Mesenchymal stem cell (in vitro differentiated cells and primary cell): ENCODE measurements at regions not wholly inside any gene's neighbourhood (a gene's known extent, or its start where the extent isn't known, plus 50 kb on each side); places are given as distances from the start of the nearest gene placed in this dataset.

ENCODE experiments used
- DNase-seq: peaks from one replicate; pipeline ENCODE4 v3.0.0-alpha.2; 2013
- H2AFZ ChIP-seq: one replicate; pipeline ENCODE4 v1.6.1; 2013; ENCODE audit warnings: low read depth, mild to moderate bottlenecking, control low read depth, inconsistent platforms, low read length, moderate library complexity
- H2AK5ac ChIP-seq: 2 replicates; pipeline ENCODE4 v1.6.1; 2013; ENCODE audit warnings: low read length, moderate library complexity, mild to moderate bottlenecking, inconsistent platforms; ENCODE audit not compliant: severe bottlenecking
- H2BK120ac ChIP-seq: one replicate; pipeline ENCODE4 v1.6.1; 2013; ENCODE audit warnings: low read depth, mild to moderate bottlenecking, inconsistent platforms, low read length, moderate library complexity
- H2BK12ac ChIP-seq, 2 experiments: one replicate each; pipeline ENCODE4 v1.6.1; 2013; ENCODE audit warnings: inconsistent platforms in 2 of 2, low read length in 2 of 2, mild to moderate bottlenecking in 2 of 2, moderate library complexity in 2 of 2, control low read depth in 1 of 2
- H2BK15ac ChIP-seq: one replicate; pipeline ENCODE4 v1.6.1; 2013; ENCODE audit warnings: mild to moderate bottlenecking, low read depth, inconsistent platforms; ENCODE audit not compliant: poor library complexity, severe bottlenecking
- H2BK5ac ChIP-seq: 2 replicates; pipeline ENCODE4 v1.6.1; 2013; ENCODE audit warnings: low read depth, mild to moderate bottlenecking, low read length, control low read depth, inconsistent platforms; ENCODE audit not compliant: poor library complexity, severe bottlenecking
- H3K14ac ChIP-seq, 2 experiments: one replicate each; pipeline ENCODE4 v1.6.1; 2013; ENCODE audit warnings: inconsistent platforms in 2 of 2, low read length in 2 of 2, control low read depth in 1 of 2, mild to moderate bottlenecking in 1 of 2, moderate library complexity in 1 of 2
- H3K18ac ChIP-seq, 2 experiments: one replicate each; pipeline ENCODE4 v1.6.1; 2013; ENCODE audit warnings: inconsistent platforms in 2 of 2, low read length in 2 of 2, control low read depth in 1 of 2, low read depth in 1 of 2, mild to moderate bottlenecking in 1 of 2
- H3K23ac ChIP-seq, 2 experiments: one replicate each; pipeline ENCODE4 v1.6.1; 2013; ENCODE audit warnings: inconsistent platforms in 2 of 2, low read length in 2 of 2, mild to moderate bottlenecking in 2 of 2, moderate library complexity in 2 of 2, control low read depth in 1 of 2
- H3K27ac ChIP-seq: 2 replicates; pipeline ENCODE4 v1.5.1; 2013; ENCODE audit warnings: mild to moderate bottlenecking, moderate library complexity, low read length, control low read depth, inconsistent platforms; ENCODE audit not compliant: poor library complexity, severe bottlenecking
- H3K27me3 ChIP-seq, 2 experiments: 2 replicates each; pipeline versions ENCODE4 v1.6.1 to v1.7.0; 2013; ENCODE audit warnings: low read length in 2 of 2, mild to moderate bottlenecking in 2 of 2, moderate library complexity in 2 of 2, control low read depth in 1 of 2, inconsistent platforms in 1 of 2; ENCODE audit not compliant: control insufficient read depth in 1 of 2, insufficient read depth in 1 of 2
- H3K36me3 ChIP-seq, 2 experiments: 2 replicates each; pipeline versions ENCODE4 v1.6.1 to v1.7.0; 2013; ENCODE audit warnings: low read length in 2 of 2, control low read depth in 1 of 2, inconsistent platforms in 1 of 2, low read depth in 1 of 2, mild to moderate bottlenecking in 1 of 2; ENCODE audit not compliant: insufficient read depth in 2 of 2, control insufficient read depth in 1 of 2
- H3K4ac ChIP-seq, 2 experiments: one replicate each; pipeline ENCODE4 v1.6.1; 2013; ENCODE audit warnings: inconsistent platforms in 2 of 2, low read length in 2 of 2, mild to moderate bottlenecking in 2 of 2, moderate library complexity in 2 of 2, control low read depth in 1 of 2, low read depth in 1 of 2
- H3K4me1 ChIP-seq: 2 replicates; pipeline ENCODE4 v1.6.1; 2013; ENCODE audit warnings: low read depth, low read length, control low read depth; ENCODE audit not compliant: control insufficient read depth, insufficient read depth
- H3K4me2 ChIP-seq: 2 replicates; pipeline ENCODE4 v1.6.1; 2013; ENCODE audit warnings: low read length, mild to moderate bottlenecking, inconsistent platforms; ENCODE audit not compliant: poor library complexity, severe bottlenecking
- H3K4me3 ChIP-seq, 2 experiments: 2 replicates each; pipeline versions ENCODE4 v1.5.1 to v1.7.0; 2013; ENCODE audit warnings: low read length in 2 of 2, mild to moderate bottlenecking in 2 of 2, control low read depth in 1 of 2, low read depth in 1 of 2; ENCODE audit not compliant: insufficient read depth in 1 of 2
- H3K79me1 ChIP-seq: replicated peaks from 2 replicates; pipeline ENCODE4 v1.6.1; 2013; ENCODE audit warnings: mild to moderate bottlenecking, control low read depth, low read length, inconsistent platforms; ENCODE audit not compliant: poor library complexity, severe bottlenecking
- H3K9ac ChIP-seq: 2 replicates; pipeline ENCODE4 v1.7.0; 2013; ENCODE audit warnings: mild to moderate bottlenecking, low read length, moderate library complexity
- H3K9me3 ChIP-seq: 2 replicates; pipeline ENCODE4 v1.7.0; 2013; ENCODE audit warnings: mild to moderate bottlenecking, low read length; ENCODE audit not compliant: control insufficient read depth
- H4K8ac ChIP-seq: one replicate; pipeline ENCODE4 v1.6.1; 2013; ENCODE audit warnings: inconsistent platforms, mild to moderate bottlenecking, low read length, moderate library complexity
- H4K91ac ChIP-seq: one replicate; pipeline ENCODE4 v1.6.1; 2013; ENCODE audit warnings: mild to moderate bottlenecking, low read length, inconsistent platforms
- WGBS: methylation state at CpG from one replicate; pipeline ENCODE4 v1.1.7; 2013; ENCODE audit warnings: mixed read lengths; 5-methylcytosine and 5-hydroxymethylcytosine counted together

DNA sequence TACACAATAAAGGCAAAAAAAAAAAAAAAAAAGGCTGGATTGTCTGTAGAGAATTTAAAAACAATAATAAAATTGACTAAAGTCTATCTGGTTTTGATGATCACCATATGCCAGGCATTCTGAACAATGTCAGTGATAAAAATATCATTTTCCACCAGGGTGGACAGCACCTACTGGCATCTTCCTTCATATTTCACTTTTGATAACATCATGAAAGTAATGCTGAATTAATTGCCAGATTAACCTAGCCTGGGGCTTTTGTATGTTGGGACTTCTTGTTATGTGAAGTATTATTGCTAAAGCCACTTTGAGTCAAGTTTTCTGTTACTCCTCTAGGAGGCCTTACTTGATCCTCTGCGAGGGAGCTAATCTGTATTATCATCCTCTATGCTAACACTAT lies 73.8 kb upstream of the FAM98A start:
- no CpG with 5 or more reads among the region's 1 CpG for WGBS
- peaks cover 4 to 7% of the 10 kb centered on the region in 2 experiments for H3K27me3 ChIP-seq
- DNase-seq: no peak

DNA sequence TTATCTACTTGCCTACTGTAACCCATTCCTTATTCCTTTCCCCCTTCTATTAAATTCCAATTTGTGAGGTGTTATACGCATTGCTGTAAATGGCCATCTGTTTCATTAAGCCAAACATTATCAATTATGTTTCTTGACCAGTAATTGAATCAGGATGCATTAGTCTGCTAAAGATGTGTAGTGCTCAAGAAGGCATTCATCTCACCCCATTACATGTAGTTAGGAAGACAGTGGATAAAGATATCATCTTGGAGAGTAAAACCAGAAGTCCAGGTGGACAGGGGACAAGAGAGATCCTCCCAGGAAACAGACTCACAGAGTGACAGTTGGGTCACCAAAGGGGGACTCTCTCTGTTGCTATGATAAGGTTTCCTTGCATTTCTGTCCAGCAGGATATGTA lies 73.3 kb upstream of the FAM98A start:
- Histone ChIP-seq H3K18ac (no peak overlapping the region), H3K9me3 (no peaks in the 10 kb centered on the region), H2BK5ac (no peak overlapping the region), H2BK12ac (no peak overlapping the region), H3K23ac (no peak overlapping the region), H3K36me3 (no peaks in the 10 kb centered on the region), H2AK5ac (no peak overlapping the region), H3K4me1 (no peaks in the 10 kb centered on the region), H2BK15ac (no peak overlapping the region), H3K27ac (no peak overlapping the region), H3K14ac (no peak overlapping the region), H3K4ac (no peak overlapping the region), H3K4me3 (no peak overlapping the region), H4K91ac (no peak overlapping the region), H2AFZ (no peak overlapping the region), H3K9ac (no peak overlapping the region), H3K27me3 (peaks cover 4 to 7% of the 10 kb centered on the region in 2 experiments), H3K4me2 (no peak overlapping the region), H2BK120ac (no peak overlapping the region), H3K79me1 (no peaks in the 10 kb centered on the region), H4K8ac (no peak overlapping the region)
- whole genome bisulfite sequencing: no CpG with 5 or more reads among the region's 1 CpG
- no peak for DNase-seq

More for the DNA sequence above, 73.8 kb upstream of the FAM98A start:
- Histone ChIP-seq H3K9me3 (no peaks in the 10 kb centered on the region), H3K4me2 (no peak overlapping the region), H3K9ac (no peak overlapping the region), H3K18ac (no peak overlapping the region), H3K27ac (no peak overlapping the region), H3K14ac (no peak overlapping the region), H4K91ac (no peak overlapping the region), H3K4me1 (no peaks in the 10 kb centered on the region), H2BK120ac (no peak overlapping the region), H2AK5ac (no peak overlapping the region), H2BK15ac (no peak overlapping the region), H3K23ac (no peak overlapping the region), H4K8ac (no peak overlapping the region), H3K79me1 (no peaks in the 10 kb centered on the region), H2BK12ac (no peak overlapping the region), H2BK5ac (no peak overlapping the region), H2AFZ (no peak overlapping the region), H3K36me3 (no peaks in the 10 kb centered on the region), H3K4me3 (no peak overlapping the region), H3K4ac (no peak overlapping the region)

DNA sequence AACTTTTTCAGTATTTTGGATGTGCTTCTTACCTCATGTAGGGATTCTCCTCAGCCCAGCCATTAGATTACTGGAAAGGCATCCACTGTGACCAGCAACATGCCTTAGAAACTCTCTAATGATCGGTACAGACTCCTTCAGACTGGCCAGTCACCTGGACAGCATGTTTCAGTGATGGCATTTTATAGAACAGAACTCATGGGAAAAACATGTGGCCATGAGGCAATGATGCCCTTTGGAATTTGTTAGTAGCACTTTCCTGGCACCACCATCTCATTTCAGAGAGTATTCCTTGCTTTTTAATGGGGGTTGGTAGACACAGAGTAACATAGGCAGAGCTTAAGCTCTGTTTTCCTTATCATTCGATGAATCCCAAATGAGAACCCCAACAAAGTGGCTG lies 72.1 kb upstream of the FAM98A start:
- H3K27me3 ChIP-seq: peaks cover 4 to 7% of the 10 kb centered on the region in 2 experiments
- no peak overlapping the region for H2AK5ac ChIP-seq
- H3K79me1 ChIP-seq: no peaks in the 10 kb centered on the region
- no peak overlapping the region for H3K14ac ChIP-seq
- no peak overlapping the region for H3K4ac ChIP-seq
- H3K23ac ChIP-seq: no peak overlapping the region
- peak overlapping the region; percentile 38 for H3K4me2 ChIP-seq
- no peak overlapping the region for H3K18ac ChIP-seq
- WGBS: 91% methylated on average over 1 of the region's 2 CpGs
- no peak for DNase-seq
- H2BK15ac ChIP-seq: no peak overlapping the region
- H2BK120ac ChIP-seq: no peak overlapping the region
- no peaks in the 10 kb centered on the region for H3K9me3 ChIP-seq
- no peak overlapping the region for H4K91ac ChIP-seq
- H2AFZ ChIP-seq: no peak overlapping the region
- H4K8ac ChIP-seq: no peak overlapping the region
- H3K36me3 ChIP-seq: no peaks in the 10 kb centered on the region
- no peak overlapping the region for H2BK5ac ChIP-seq
- no peaks in the 10 kb centered on the region for H3K4me1 ChIP-seq
- H3K27ac ChIP-seq: no peak overlapping the region
- no peak overlapping the region for H2BK12ac ChIP-seq
- no peak overlapping the region for H3K9ac ChIP-seq
- H3K4me3 ChIP-seq: no peak overlapping the region

- no peak overlapping the region for H2AK5ac ChIP-seq
- H3K9ac ChIP-seq: no peak overlapping the region
- no peak overlapping the region for H3K27ac ChIP-seq
- no peak overlapping the region for H3K14ac ChIP-seq
- DNase-seq: no peak
- H4K8ac ChIP-seq: no peak overlapping the region
- no peaks in the 10 kb centered on the region for H3K9me3 ChIP-seq
- H3K4ac ChIP-seq: no peak overlapping the region
- no peak overlapping the region for H3K4me3 ChIP-seq
- no peak overlapping the region for H2BK120ac ChIP-seq
- H4K91ac ChIP-seq: no peak overlapping the region
- H3K4me1 ChIP-seq: no peaks in the 10 kb centered on the region
- no peak overlapping the region for H3K4me2 ChIP-seq
- H3K79me1 ChIP-seq: no peaks in the 10 kb centered on the region
- no peak overlapping the region for H2BK15ac ChIP-seq
- H3K36me3 ChIP-seq: no peaks in the 10 kb centered on the region
- H3K27me3 ChIP-seq: peaks cover 4 to 7% of the 10 kb centered on the region in 2 experiments
- no peak overlapping the region for H2AFZ ChIP-seq
- no peak overlapping the region for H2BK12ac ChIP-seq
- H3K18ac ChIP-seq: no peak overlapping the region
- WGBS: 95% methylated on average over 3 of the region's 4 CpGs
- no peak overlapping the region for H3K23ac ChIP-seq
- H2BK5ac ChIP-seq: no peak overlapping the region
Measured at GRCh38 chr2:33670392-33670937, 71.4 kb upstream of the FAM98A start.
